K562 (cell line): ENCODE measurements at regions not wholly inside any gene's neighbourhood (a gene's known extent, or its start where the extent isn't known, plus 50 kb on each side); places are given as distances from the start of the nearest gene placed in this dataset.

ENCODE experiments used
- ATAC-seq: fragments of 200-7000 bp; cut with Tn5 transposase; 3 replicates; pipeline ENCODE4 v1.9.1; 2020; ENCODE audit warnings: moderate library complexity
- BruUV-seq: library from RNA; stranded (reverse); fragments of 400-500 nt; replicated peaks from 2 replicates; lab custom pipeline; 2021; lab: Mats Ljungman, UMichigan
- CTCF ChIA-PET: fragments of 300-600 bp; formaldehyde crosslinking; extraction: SDS; loops from one replicate; lab custom pipeline; 2021; ENCODE audit warnings: low intra/inter-chr PET ratio; lab: Yijun Ruan, JAX
- POLR2A ChIA-PET: fragments of 300-600, 350-650 bp; sonication (Branson Sonifier 250); formaldehyde crosslinking; extraction: SDS; loops from one replicate; lab custom pipeline; 2021; ENCODE audit warnings: antibody characterized with exemption, inconsistent platforms; lab: Yijun Ruan, JAX
- DNase-seq, 4 experiments: peaks; one replicate each; pipeline versions ENCODE4 v3.0.0 to v3.0.0-alpha.2; 2011 to 2018; ENCODE audit warnings: low spot score in 3 of 4, mixed read lengths in 3 of 4; ENCODE audit errors: extremely low read depth in 1 of 4
- FAIRE-seq: peaks from 2 replicates; lab custom pipeline; 2011; peaks lifted over from hg19 to GRCh38; lab: Jason Lieb, UNC
- H2AFZ ChIP-seq: 2 replicates; pipeline ENCODE4 v1.6.0; 2011; ENCODE audit warnings: low read depth, low read length, control low read depth, inconsistent platforms
- H3K27ac ChIP-seq: fragments of 200-600 bp; 3 replicates; pipeline ENCODE4 v1.8.0; 2011; ENCODE audit warnings: low read depth, mild to moderate bottlenecking, control low read depth, inconsistent platforms, low read length, moderate library complexity, mixed read lengths; ENCODE audit errors: extremely low read depth
- H3K27me3 ChIP-seq, 2 experiments: fragments of 300-600 bp in 1 of 2; 2 replicates in 1 of 2; 3 replicates in 1 of 2; pipeline versions ENCODE4 v1.6.0 to v1.8.0; 2011; ENCODE audit warnings: inconsistent platforms in 2 of 2, low read length in 2 of 2, mild to moderate bottlenecking in 1 of 2, mixed read lengths in 1 of 2, moderate library complexity in 1 of 2; ENCODE audit not compliant: control insufficient read depth in 2 of 2, insufficient read depth in 2 of 2
- H3K36me3 ChIP-seq: fragments of 300-600 bp; 3 replicates; pipeline ENCODE4 v1.8.0; 2011; ENCODE audit warnings: mild to moderate bottlenecking, low read length, inconsistent platforms; ENCODE audit not compliant: control insufficient read depth, insufficient read depth
- H3K4me1 ChIP-seq, 2 experiments: fragments of 200-600 bp in 1 of 2; replicated peaks in 1 of 2; 2 replicates in 1 of 2; 3 replicates in 1 of 2; pipeline versions ENCODE4 v1.5.1 to v1.8.0; 2011; ENCODE audit warnings: inconsistent platforms in 2 of 2, low read length in 2 of 2, mild to moderate bottlenecking in 1 of 2, mixed read lengths in 1 of 2, moderate library complexity in 1 of 2; ENCODE audit not compliant: control insufficient read depth in 2 of 2, insufficient read depth in 2 of 2
- H3K4me2 ChIP-seq: 2 replicates; pipeline ENCODE4 v1.6.1; 2011; ENCODE audit warnings: low read length, control low read depth, inconsistent platforms, mixed read lengths; ENCODE audit not compliant: insufficient read depth
- H3K4me3 ChIP-seq: fragments of 200-600 bp; sonication (generic), shearing (Covaris generic); 2 replicates; pipeline ENCODE4 v1.5.1; 2016; ENCODE audit warnings: control low read depth, inconsistent platforms
- H3K79me2 ChIP-seq: fragments of 200-600 bp; 3 replicates; pipeline ENCODE4 v1.8.0; 2011; ENCODE audit warnings: low read length, inconsistent platforms; ENCODE audit not compliant: control insufficient read depth, insufficient read depth
- H3K9ac ChIP-seq, 2 experiments: 2 replicates each; pipeline versions ENCODE4 v1.6.0 to v1.6.1; 2011; ENCODE audit warnings: low read depth in 2 of 2, low read length in 2 of 2, control low read depth in 1 of 2, inconsistent platforms in 1 of 2, mild to moderate bottlenecking in 1 of 2, mixed read lengths in 1 of 2; ENCODE audit not compliant: insufficient read depth in 1 of 2
- H3K9me1 ChIP-seq: one replicate; pipeline ENCODE4 v1.6.0; 2011; ENCODE audit warnings: inconsistent platforms, mild to moderate bottlenecking, low read length, moderate library complexity; ENCODE audit not compliant: control insufficient read depth, insufficient read depth
- H3K9me3 ChIP-seq: replicated peaks from 2 replicates; pipeline ENCODE4 v1.5.1; 2011; ENCODE audit warnings: low read depth, low read length, inconsistent platforms; ENCODE audit not compliant: control insufficient read depth, insufficient read depth
- H4K20me1 ChIP-seq: replicated peaks from 2 replicates; pipeline ENCODE4 v1.6.1; 2011; ENCODE audit warnings: low read length, inconsistent platforms, mixed read lengths; ENCODE audit not compliant: control insufficient read depth, insufficient read depth
- ADNP ChIP-seq: fragments of 200-800 bp; sonication (Bioruptor generic); IDR thresholded peaks from 2 replicates; pipeline ENCODE4 v1.6.1; 2016; ENCODE audit warnings: missing genetic modification characterization, missing compliant biosample characterization
- ARID3A ChIP-seq: IDR thresholded peaks from 2 replicates; pipeline ENCODE4 v1.6.1; 2012; ENCODE audit warnings: low read depth, low read length, improper control_type of control experiment, borderline replicate concordance
- CBFA2T2 ChIP-seq: fragments of 450-650 bp; conservative IDR thresholded peaks from 2 replicates; pipeline ENCODE4 v1.6.1; 2017; ENCODE audit warnings: mild to moderate bottlenecking
- CREB5 ChIP-seq: fragments of 250-450 bp; sonication (Bioruptor Pico); IDR thresholded peaks from 2 replicates; pipeline ENCODE4 v1.5.0; 2020; ENCODE audit warnings: mild to moderate bottlenecking
- CTBP1 ChIP-seq: fragments of 450-650 bp; IDR thresholded peaks from 2 replicates; pipeline ENCODE4 v1.6.1; 2016; ENCODE audit warnings: borderline replicate concordance
- HDAC8 ChIP-seq: fragments of 450-650 bp; IDR thresholded peaks from 2 replicates; pipeline ENCODE4 v1.6.1; 2016; ENCODE audit warnings: mild to moderate bottlenecking, missing genetic modification characterization, moderate library complexity, missing compliant biosample characterization
- HES1 ChIP-seq: fragments of 450-650 bp; IDR thresholded peaks from 2 replicates; pipeline ENCODE4 v1.6.1; 2016; ENCODE audit warnings: low read depth, mild to moderate bottlenecking, moderate library complexity
- RCOR1 ChIP-seq, 2 experiments: IDR thresholded peaks; 2 replicates each; pipeline ENCODE4 v1.6.1; 2012; ENCODE audit warnings: low read depth in 2 of 2, low read length in 2 of 2, borderline replicate concordance in 1 of 2, improper control_type of control experiment in 1 of 2
- ZNF311 ChIP-seq: fragments of 250-450 bp; sonication (Bioruptor Pico); IDR thresholded peaks from 2 replicates; pipeline ENCODE4 v1.4.0; 2020; ENCODE audit warnings: mild to moderate bottlenecking, moderate library complexity
- ZNF717 ChIP-seq: fragments of 250-450 bp; sonication (Bioruptor Pico); IDR thresholded peaks from 2 replicates; pipeline ENCODE4 v1.5.0; 2021
- ZNF76 ChIP-seq: fragments of 250-450 bp; sonication (Bioruptor Pico); IDR thresholded peaks from 2 replicates; pipeline ENCODE4 v1.4.0; 2020; ENCODE audit warnings: mild to moderate bottlenecking, moderate library complexity, borderline replicate concordance
- ZNF766 ChIP-seq: fragments of 200-800 bp; sonication (Bioruptor generic); conservative IDR thresholded peaks from 2 replicates; pipeline ENCODE4 v1.6.1; 2016; ENCODE audit warnings: missing genetic modification characterization, missing compliant biosample characterization
- WGBS: fragments of 100-300 bp; shearing (Covaris generic); methylation state at CpG from one replicate; pipeline ENCODE4 v1.1.6; 2016; ENCODE audit warnings: low coverage, mixed read lengths; ENCODE audit not compliant: insufficient coverage; ENCODE audit errors: missing lambda C conversion rate; 5-methylcytosine and 5-hydroxymethylcytosine counted together
- in situ Hi-C: fragments of 300-500 bp; cut with MboI; formaldehyde crosslinking; loops from 4 replicates; pipeline ENCODE4 v1.15.0; 2018; ENCODE audit warnings: inconsistent platforms, mixed read lengths
- intact Hi-C: fragments of 100-400 bp; cut with micrococcal nuclease; formaldehyde crosslinking; loops from 2 replicates; pipeline ENCODE4 v1.14.2; 2022

DNA sequence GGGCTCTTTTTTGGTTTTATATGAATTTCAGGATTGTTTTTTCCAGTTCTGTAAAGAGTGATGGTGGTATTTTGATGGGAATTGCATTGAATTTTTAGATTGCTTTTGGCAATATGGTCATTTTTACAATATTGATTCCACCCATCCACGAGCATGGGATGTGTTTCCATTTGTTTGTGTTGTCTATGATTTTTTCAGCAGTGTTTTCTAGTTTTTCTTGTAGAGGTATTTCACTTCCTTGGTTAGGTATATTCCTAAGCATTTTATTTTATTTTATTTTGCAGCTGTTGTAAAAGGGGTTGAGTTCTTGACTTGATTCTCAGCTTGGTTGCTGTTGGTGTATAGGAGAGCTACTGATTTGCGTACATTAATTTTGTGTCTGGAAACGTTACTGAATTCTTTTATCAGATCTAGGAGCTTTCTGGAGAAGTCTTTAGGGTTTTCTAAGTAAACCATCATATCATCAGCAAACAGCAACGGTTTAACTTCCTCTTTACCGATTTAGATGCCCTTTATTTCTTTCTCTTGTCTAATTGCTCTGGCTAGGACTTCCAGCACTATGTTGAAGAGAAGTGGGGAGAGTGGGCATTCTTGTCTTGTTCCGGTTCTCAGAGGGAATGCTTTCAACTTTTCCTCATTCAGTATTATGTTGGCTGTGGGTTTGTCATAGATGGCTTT is 69.4 kb upstream of the GNG12 start (continued):
- TF ChIP-seq CBFA2T2: peak; percentile 32; the same call in 1 of the 2 replicates

DNA sequence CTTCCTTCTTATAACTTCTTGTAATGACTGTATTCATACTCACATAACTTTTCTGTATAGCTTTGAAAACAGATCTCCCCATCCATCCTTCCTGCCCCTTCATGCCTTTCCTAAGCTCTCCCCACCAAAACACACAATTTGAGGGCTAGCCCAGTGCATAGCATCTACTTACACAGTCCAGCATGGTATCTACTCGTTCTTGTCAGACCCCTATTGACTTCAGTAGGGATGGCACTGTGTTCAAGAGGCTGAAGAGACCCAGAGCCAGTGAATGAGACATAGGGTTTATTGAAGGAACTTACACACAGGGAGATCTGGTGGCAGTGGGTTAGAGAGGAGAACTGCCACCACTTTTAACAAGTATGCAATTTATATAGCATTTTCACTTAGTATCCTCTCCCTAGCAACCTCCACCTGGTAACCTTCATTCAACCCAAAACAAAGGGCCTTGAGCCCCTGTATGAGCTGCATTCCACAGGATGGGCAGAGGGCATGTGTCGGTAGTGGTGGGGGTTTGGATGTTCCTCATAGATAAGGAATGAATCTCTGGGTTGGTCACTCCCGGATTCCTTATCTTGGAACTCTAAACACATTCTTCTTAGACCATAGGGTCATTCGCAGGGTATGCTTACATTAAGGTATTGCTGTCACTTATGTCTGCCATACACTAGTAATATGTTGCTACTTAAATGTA is 64.9 kb upstream of the GNG12 start:
- Histone ChIP-seq H3K4me1 (peaks cover 12 to 35% of the 10 kb centered on the region in 2 experiments), H4K20me1 (no peaks in the 10 kb centered on the region), H3K27me3 (no peaks in the 10 kb centered on the region), H3K9me1 (no peaks in the 10 kb centered on the region), H3K9ac (0 out of 4 replicates have a peak overlapping the region, but pooled peaks of 1 of the 2 experiments have one; percentile 2), H3K4me3 (no peak overlapping the region), H3K27ac (peak overlapping the region; percentile 63), H3K9me3 (peaks cover under 1% of the 10 kb centered on the region; the same call in 1 of the 2 replicates), H2AFZ (peak overlapping the region; percentile 77), H3K4me2 (peak overlapping the region; percentile 17; the same call in 1 of the 2 replicates), H3K36me3 (no peaks in the 10 kb centered on the region), H3K79me2 (no peaks in the 10 kb centered on the region)
- ATAC-seq (peak; percentile 78), DNase-seq (peak in 3 of 4 experiments; percentile 30 to 70 (median 42)), FAIRE-seq (peak; percentile 15)
- BruUV-seq: no TSS peak
- intact Hi-C loops (no loop called here), in situ Hi-C loops (no loop called here)
- POLR2A ChIA-PET: interaction anchor here (1.7 kb wide), 1 partner anchor 9 kb away, joined by 10 read pairs; no protein-coding TSS in a partner anchor
- CTCF ChIA-PET: no interaction called here
- 0% methylated on average over 4 of the region's 4 CpGs for WGBS
- TF ChIP-seq ZNF717 (no peak), ADNP (tag) (no peak), RCOR1 (IDR thresholded peaks at IDR 0.05; ENCODE audit: borderline replicate concordance in 1 of 2, low read depth in 2 of 2, low read length in 2 of 2) (peak in 1 of 2 experiments; percentile 96; a peak in 2 of 4 replicates), ZNF76 (CRISPR knock-in tag) (0 out of 2 replicates have a peak, but pooled peaks have one; percentile 53), ARID3A (0 out of 2 replicates have a peak, but pooled peaks have one; percentile 32), ZNF766 (CRISPR knock-in tag) (0 out of 2 replicates have a peak, but pooled peaks have one; percentile 24), CTBP1 (peak; percentile 59; the same call in 1 of the 2 replicates), HES1 (no peak), CREB5 (CRISPR knock-in tag) (no peak), HDAC8 (tag) (0 out of 2 replicates have a peak, but pooled peaks have one; percentile 24), ZNF311 (CRISPR knock-in tag) (peak; percentile 76)
